Neuronal stem cell (in vitro differentiated cells): ENCODE measurements at regions not wholly inside any gene's neighbourhood (a gene's known extent, or its start where the extent isn't known, plus 50 kb on each side); places are given as distances from the start of the nearest gene placed in this dataset.
A peak's percentile ranks its signal among the peaks of the same experiment; 100 is the strongest.

Experiments
- DNase-seq: peaks from one replicate; pipeline ENCODE4 v3.0.0-alpha.2; 2013; ENCODE audit warnings: low spot score
- H2AFZ ChIP-seq: one replicate; pipeline ENCODE4 v1.6.1; 2013; ENCODE audit warnings: mild to moderate bottlenecking, low read length, inconsistent platforms
- H2AK5ac ChIP-seq: 2 replicates; pipeline ENCODE4 v1.6.1; 2013; ENCODE audit warnings: low read depth, mild to moderate bottlenecking, inconsistent platforms, low read length, moderate library complexity, mixed read lengths
- H2BK120ac ChIP-seq: 2 replicates; pipeline ENCODE4 v1.6.1; 2013; ENCODE audit warnings: low read depth, mild to moderate bottlenecking, inconsistent platforms, low read length, moderate library complexity, mixed read lengths
- H2BK12ac ChIP-seq: one replicate; pipeline ENCODE4 v1.6.1; 2013; ENCODE audit warnings: low read length, inconsistent platforms
- H2BK15ac ChIP-seq: 2 replicates; pipeline ENCODE4 v1.6.1; 2013; ENCODE audit warnings: mild to moderate bottlenecking, low read length, inconsistent platforms, mixed read lengths
- H2BK5ac ChIP-seq: one replicate; pipeline ENCODE4 v1.6.1; 2013; ENCODE audit warnings: inconsistent platforms, mild to moderate bottlenecking, low read length, moderate library complexity
- H3K14ac ChIP-seq: one replicate; pipeline ENCODE4 v1.6.1; 2013; ENCODE audit warnings: low read length, inconsistent platforms
- H3K18ac ChIP-seq: 2 replicates; pipeline ENCODE4 v1.6.1; 2013; ENCODE audit warnings: low read length, inconsistent platforms
- H3K23ac ChIP-seq: 2 replicates; pipeline ENCODE4 v1.6.1; 2013; ENCODE audit warnings: low read depth, mild to moderate bottlenecking, mixed read lengths, low read length, inconsistent platforms; ENCODE audit not compliant: poor library complexity
- H3K27ac ChIP-seq: replicated peaks from 3 replicates; pipeline ENCODE4 v1.5.1; 2013; ENCODE audit warnings: low read length, inconsistent platforms
- H3K27me3 ChIP-seq, 3 experiments: 2 replicates each; pipeline ENCODE4 v1.6.1; 2013; ENCODE audit warnings: low read length in 3 of 3, mild to moderate bottlenecking in 2 of 3, inconsistent platforms in 1 of 3, low read depth in 1 of 3, mixed read lengths in 1 of 3, moderate library complexity in 1 of 3; ENCODE audit not compliant: control insufficient read depth in 3 of 3, insufficient read depth in 3 of 3
- H3K36me3 ChIP-seq, 2 donors: replicated peaks in 1 of 2; 2 replicates each; pipeline ENCODE4 v1.6.1; 2013; ENCODE audit warnings: low read length in 2 of 2; ENCODE audit not compliant: control insufficient read depth in 2 of 2, insufficient read depth in 2 of 2
- H3K4ac ChIP-seq: 2 replicates; pipeline ENCODE4 v1.6.1; 2013; ENCODE audit warnings: inconsistent platforms, mild to moderate bottlenecking, low read length, moderate library complexity
- H3K4me1 ChIP-seq, 2 donors: 1 replicate in 1 of 2; 2 replicates in 1 of 2; pipeline ENCODE4 v1.6.1; 2013; ENCODE audit warnings: low read length in 2 of 2, low read depth in 1 of 2; ENCODE audit not compliant: control insufficient read depth in 2 of 2, insufficient read depth in 1 of 2
- H3K4me2 ChIP-seq: one replicate; pipeline ENCODE4 v1.6.1; 2013; ENCODE audit warnings: mild to moderate bottlenecking, low read length, inconsistent platforms; ENCODE audit not compliant: insufficient read depth, poor library complexity, severe bottlenecking
- H3K4me3 ChIP-seq, 2 donors: 2 replicates each; pipeline ENCODE4 v1.5.1; 2013; ENCODE audit warnings: low read length in 2 of 2, mild to moderate bottlenecking in 2 of 2, inconsistent platforms in 1 of 2, moderate library complexity in 1 of 2
- H3K79me1 ChIP-seq: one replicate; pipeline ENCODE4 v1.6.1; 2013; ENCODE audit warnings: low read depth, mild to moderate bottlenecking, inconsistent platforms, low read length, moderate library complexity
- H3K9ac ChIP-seq: one replicate; pipeline ENCODE4 v1.6.1; 2013; ENCODE audit warnings: mild to moderate bottlenecking, low read depth, low read length, inconsistent platforms; ENCODE audit not compliant: poor library complexity
- H3K9me3 ChIP-seq, 2 donors: replicated peaks in 1 of 2; 2 replicates each; pipeline versions ENCODE3 to v1.6.1; 2013; ENCODE audit warnings: low read length in 2 of 2, mild to moderate bottlenecking in 2 of 2, inconsistent platforms in 1 of 2, low read depth in 1 of 2, mixed read lengths in 1 of 2, moderate library complexity in 1 of 2; ENCODE audit not compliant: control insufficient read depth in 2 of 2, insufficient read depth in 1 of 2
- H4K8ac ChIP-seq: one replicate; pipeline ENCODE4 v1.6.1; 2013; ENCODE audit warnings: low read depth, mild to moderate bottlenecking, inconsistent platforms, low read length, moderate library complexity
- H4K91ac ChIP-seq: one replicate; pipeline ENCODE4 v1.6.1; 2013; ENCODE audit warnings: low read length, low read depth, mild to moderate bottlenecking, inconsistent platforms; ENCODE audit not compliant: poor library complexity
- WGBS, 2 donors: extraction: QIAGEN DNeasy Blood & Tissue Kit; methylation state at CpG; one replicate each; pipeline ENCODE4 v1.1.7; 2013; ENCODE audit warnings: missing lambda C conversion rate in 2 of 2, mixed read lengths in 1 of 2; ENCODE audit not compliant: insufficient read length in 2 of 2, insufficient replicate concordance in 1 of 2; ENCODE audit errors: extremely low coverage in 2 of 2; 5-methylcytosine and 5-hydroxymethylcytosine counted together

GRCh38 chr18:72612894-72613533, 68.9 kb upstream of the CBLN2 start:
- H3K4me2 ChIP-seq, result no peak overlapping the region
- H3K4me3 ChIP-seq, result no peak overlapping the region
- H2BK12ac ChIP-seq, result no peak overlapping the region
- DNase-seq, result no peak
- H3K14ac ChIP-seq, result no peak overlapping the region
- H3K36me3 ChIP-seq, result no peaks in the 10 kb centered on the region
- no peak overlapping the region for H3K9ac ChIP-seq
- peaks cover 2 to 4% of the 10 kb centered on the region in 2 donors for H3K4me1 ChIP-seq
- H3K79me1 ChIP-seq, result no peaks in the 10 kb centered on the region
- H2AK5ac ChIP-seq, result no peak overlapping the region
- no peak overlapping the region for H3K27ac ChIP-seq
- H3K23ac ChIP-seq, result no peak overlapping the region
- H3K27me3 ChIP-seq, result no peaks in the 10 kb centered on the region
- H2BK5ac ChIP-seq, result no peak overlapping the region
- H4K8ac ChIP-seq, result no peak overlapping the region
- peaks cover 0 to 3% of the 10 kb centered on the region in 2 donors for H3K9me3 ChIP-seq
- no peak overlapping the region for H3K18ac ChIP-seq
- no peak overlapping the region for H3K4ac ChIP-seq
- H2BK15ac ChIP-seq, result no peak overlapping the region
- no peak overlapping the region for H4K91ac ChIP-seq
- H2BK120ac ChIP-seq, result no peak overlapping the region
- no peak overlapping the region for H2AFZ ChIP-seq
- WGBS, 2 donors, result no CpG with 5 or more reads among the region's 2 CpGs

GRCh38 chr18:72605376-72605775, 61.2 kb upstream of the CBLN2 start:
- Histone ChIP-seq H3K4me1 (peaks cover 0 to 4% of the 10 kb centered on the region in 2 donors), H3K18ac (no peak overlapping the region), H3K79me1 (no peaks in the 10 kb centered on the region), H3K4me3 (no peak overlapping the region), H3K4me2 (no peak overlapping the region), H2BK120ac (no peak overlapping the region), H4K91ac (no peak overlapping the region), H3K14ac (no peak overlapping the region), H3K27me3 (no peaks in the 10 kb centered on the region), H4K8ac (no peak overlapping the region), H2BK12ac (no peak overlapping the region), H3K27ac (no peak overlapping the region), H3K4ac (no peak overlapping the region), H2AK5ac (no peak overlapping the region), H2BK15ac (no peak overlapping the region), H3K9me3 (peaks cover 0 to 3% of the 10 kb centered on the region in 2 donors), H3K9ac (no peak overlapping the region), H3K23ac (no peak overlapping the region), H3K36me3 (no peaks in the 10 kb centered on the region), H2BK5ac (no peak overlapping the region), H2AFZ (no peak overlapping the region)
- no CpG with 5 or more reads among the region's 1 CpG for WGBS, 2 donors
- DNase-seq, result no peak

GRCh38 chr18:72601944-72602343, 57.8 kb upstream of the CBLN2 start:
- H2BK15ac ChIP-seq, result peak overlapping the region; percentile 15
- no peak overlapping the region for H3K23ac ChIP-seq
- no peak overlapping the region for H2AK5ac ChIP-seq
- no peak overlapping the region for H3K14ac ChIP-seq
- H3K36me3 ChIP-seq, result no peaks in the 10 kb centered on the region
- no peak overlapping the region for H2BK120ac ChIP-seq
- H3K9me3 ChIP-seq, result no peaks in the 10 kb centered on the region
- H3K4me2 ChIP-seq, result no peak overlapping the region
- no peak overlapping the region for H3K9ac ChIP-seq
- no peak overlapping the region for H3K27ac ChIP-seq
- no peak overlapping the region for H3K4me3 ChIP-seq
- H3K4ac ChIP-seq, result no peak overlapping the region
- peak overlapping the region; percentile 23 for H2AFZ ChIP-seq
- H2BK5ac ChIP-seq, result no peak overlapping the region
- no peak overlapping the region for H4K8ac ChIP-seq
- no peaks in the 10 kb centered on the region for H3K27me3 ChIP-seq
- no peaks in the 10 kb centered on the region for H3K79me1 ChIP-seq
- no CpG with 5 or more reads among the region's 6 CpGs for WGBS, 2 donors
- no peak overlapping the region for H4K91ac ChIP-seq
- H3K18ac ChIP-seq, result peak overlapping the region; percentile 50
- DNase-seq, result no peak
- no peak overlapping the region for H2BK12ac ChIP-seq
- peaks cover 0 to 2% of the 10 kb centered on the region in 2 donors for H3K4me1 ChIP-seq

- H3K9ac ChIP-seq, result no peak overlapping the region
- H3K4ac ChIP-seq, result no peak overlapping the region
- H3K14ac ChIP-seq, result no peak overlapping the region
- H3K4me2 ChIP-seq, result no peak overlapping the region
- H4K91ac ChIP-seq, result no peak overlapping the region
- no peak for DNase-seq
- H2BK5ac ChIP-seq, result no peak overlapping the region
- no peak overlapping the region for H3K23ac ChIP-seq
- H3K9me3 ChIP-seq, result no peaks in the 10 kb centered on the region
- H4K8ac ChIP-seq, result no peak overlapping the region
- WGBS, 2 donors, result no CpG with 5 or more reads among the region's 10 CpGs
- H3K36me3 ChIP-seq, result no peaks in the 10 kb centered on the region
- H2AFZ ChIP-seq, result peak overlapping the region; percentile 23
- no peak overlapping the region for H2AK5ac ChIP-seq
- no peak overlapping the region for H3K27ac ChIP-seq
- H2BK120ac ChIP-seq, result no peak overlapping the region
- H3K27me3 ChIP-seq, result no peaks in the 10 kb centered on the region
- no peak overlapping the region for H2BK15ac ChIP-seq
- H3K4me3 ChIP-seq, result no peak overlapping the region
- H3K4me1 ChIP-seq, result peaks cover 0 to 2% of the 10 kb centered on the region in 2 donors
- H3K18ac ChIP-seq, result no peak overlapping the region
- no peak overlapping the region for H2BK12ac ChIP-seq
- H3K79me1 ChIP-seq, result no peaks in the 10 kb centered on the region
Measured at GRCh38 chr18:72601481-72601880, 57.3 kb upstream of the CBLN2 start.
